ENCODE measurements at regions not wholly inside any gene's neighbourhood (a gene's known extent, or its start where the extent isn't known, plus 50 kb on each side); places are given as distances from the start of the nearest gene placed in this dataset.
"Not testable (repeated sequence)": the region's sequence is repeated elsewhere in the genome, so short reads cannot be mapped to it uniquely, and the experiment has no call there.

DNA sequence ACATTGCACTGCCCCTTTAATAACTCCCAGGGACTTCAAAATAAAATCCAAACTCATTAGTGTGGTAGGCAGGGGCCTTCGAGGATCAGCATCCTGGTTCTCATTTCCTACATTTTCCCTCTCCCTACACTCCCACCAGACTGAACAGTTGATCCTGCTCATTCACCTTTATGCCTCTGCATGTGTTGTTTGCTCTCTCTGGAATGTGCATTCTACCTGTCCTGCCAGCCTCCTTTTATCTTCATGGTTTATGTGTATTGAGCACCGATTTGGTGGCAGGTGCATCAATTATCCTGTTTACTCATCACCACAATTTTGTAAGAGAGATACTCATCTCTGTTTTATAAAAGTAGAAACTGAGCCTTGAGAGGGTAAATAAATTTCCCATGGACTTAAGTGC lies 125.0 kb downstream of the ADSS2 start:
- no peak for DNase-seq

DNA sequence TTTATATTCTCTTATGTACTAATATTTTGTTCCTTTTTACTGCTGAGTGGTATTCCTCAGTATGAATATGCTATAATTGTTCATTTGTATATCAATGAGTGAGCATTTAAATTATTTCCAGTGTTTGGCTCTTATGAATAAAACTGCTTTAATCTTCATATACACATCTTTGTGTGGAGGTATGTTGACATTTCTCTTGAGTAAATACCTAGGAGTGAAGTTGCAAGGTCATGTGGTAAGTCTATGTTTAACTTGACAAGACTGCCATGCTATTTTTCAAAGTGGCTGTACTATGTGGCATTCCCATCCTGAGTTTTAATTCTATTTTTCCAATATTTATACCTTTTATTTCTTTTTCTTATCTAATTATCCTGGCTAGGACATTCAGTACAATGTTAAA lies 124.2 kb downstream of the ADSS2 start:
- DNase-seq, result no peak

GRCh38 chr1:244328476-244328875 lies 123.2 kb downstream of the ADSS2 start:
- DNase-seq, result no peak

GRCh38 chr1:244329591-244330317 lies 122.0 kb downstream of the ADSS2 start:
- no peak for DNase-seq

GRCh38 chr1:244330318-244330625 lies 121.4 kb downstream of the ADSS2 start:
- DNase-seq, result no peak

DNA sequence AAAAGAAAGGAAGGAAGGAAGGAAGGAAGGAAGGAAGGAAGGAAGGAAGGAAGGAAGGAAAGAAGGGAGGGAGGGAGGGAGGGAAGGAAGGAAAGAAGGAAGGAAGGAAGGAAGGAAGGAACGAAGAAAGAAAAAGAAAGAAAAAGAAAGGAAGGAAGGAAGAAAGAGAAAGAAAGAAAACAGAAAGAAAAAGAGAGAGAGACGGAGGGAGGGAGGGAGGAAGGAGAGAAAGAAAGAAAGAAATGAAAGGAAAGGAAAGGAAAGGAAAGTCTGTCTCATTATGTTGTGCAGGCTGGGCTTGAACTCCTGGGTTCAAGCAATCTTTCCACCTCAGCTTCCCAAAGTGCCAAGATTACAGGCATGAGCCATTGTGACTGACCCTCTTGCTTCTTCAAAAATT lies 118.9 kb downstream of the ADSS2 start:
- DNase-seq, result not testable (repeated sequence)

- DNase-seq, result not testable (repeated sequence)
These were observed 117.4 kb downstream of the ADSS2 start for GRCh38 chr1:244334315-244334714.

DNA sequence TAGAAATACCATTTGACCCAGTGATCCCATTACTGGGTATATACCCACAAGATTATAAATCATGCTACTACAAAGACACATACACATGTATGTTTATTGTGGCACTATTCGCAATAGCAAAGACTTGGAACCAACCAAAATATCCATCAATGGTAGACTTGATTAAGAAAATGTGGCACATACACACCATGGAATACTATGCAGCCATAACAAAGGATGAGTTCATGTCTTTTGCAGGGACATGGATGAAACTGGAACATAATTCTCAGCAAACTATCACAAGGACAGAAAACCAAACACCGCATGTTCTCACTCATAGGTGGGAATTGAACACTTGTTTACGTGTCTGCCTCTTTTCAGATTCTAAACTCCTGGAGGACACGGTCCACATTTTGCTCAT lies 116.9 kb downstream of the ADSS2 start:
- not testable (repeated sequence) for DNase-seq

DNA sequence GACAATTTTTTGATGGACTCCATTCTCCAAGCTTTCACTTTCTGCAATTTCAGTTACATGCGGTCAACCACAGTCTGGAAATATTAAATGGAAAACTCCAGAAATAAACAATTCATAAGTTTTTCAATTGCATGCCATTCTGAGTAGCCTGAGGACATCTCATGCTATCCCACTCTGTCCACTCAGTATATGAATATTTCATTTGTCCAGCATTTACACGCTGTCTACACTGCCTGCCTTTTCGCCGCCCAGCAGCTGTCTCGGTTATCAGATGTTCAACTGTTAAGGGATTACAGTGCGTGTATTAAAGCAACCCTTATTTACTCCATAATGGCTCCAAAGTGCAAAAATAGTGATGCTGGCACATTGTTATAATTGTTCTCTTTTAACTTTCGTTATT lies 116.3 kb downstream of the ADSS2 start:
- no peak for DNase-seq

GRCh38 chr1:244336232-244336899 lies 115.3 kb downstream of the ADSS2 start:
- DNase-seq, result no peak

DNA sequence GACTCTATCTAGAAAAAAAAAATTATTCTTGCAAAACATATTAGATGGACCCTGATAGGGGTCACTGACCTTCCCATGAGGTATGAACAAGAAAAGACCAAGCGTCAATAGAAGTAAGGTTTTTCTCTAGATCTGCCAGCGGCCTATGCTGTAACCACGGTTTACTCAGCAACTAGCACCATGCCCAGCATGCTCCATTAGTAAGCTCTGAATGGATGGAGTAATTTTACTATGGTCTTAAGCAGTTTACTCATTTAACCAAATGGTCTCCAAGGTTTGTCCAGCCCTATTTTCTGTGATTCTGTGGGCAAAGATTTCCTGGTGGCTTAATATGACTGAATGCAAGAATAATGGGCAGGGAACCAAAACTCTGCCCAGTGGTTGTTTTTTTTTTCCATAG lies 113.9 kb downstream of the ADSS2 start:
- DNase-seq, result no peak

- DNase-seq, result no peak
These were observed 112.5 kb downstream of the ADSS2 start for GRCh38 chr1:244339073-244339692.

DNA sequence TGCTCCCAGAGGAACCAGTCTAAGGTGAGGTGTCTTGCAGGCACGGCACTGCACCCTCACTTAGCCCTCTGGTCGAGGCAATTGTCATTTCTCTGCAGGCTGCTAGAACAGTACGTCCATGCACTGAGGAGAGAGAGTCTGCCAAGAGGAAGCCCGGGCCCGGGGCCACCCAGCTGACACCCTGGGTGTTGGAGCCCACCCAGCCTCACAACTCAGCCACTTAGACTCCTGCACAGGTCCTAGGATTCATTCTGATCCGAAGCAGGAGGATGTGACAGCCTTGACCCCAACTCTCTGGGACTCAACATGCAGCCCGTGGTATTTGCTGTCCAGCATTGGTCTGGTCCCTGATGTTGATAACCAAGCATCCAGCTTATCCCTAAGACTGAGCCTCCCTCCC lies 111.9 kb downstream of the ADSS2 start:
- no peak for DNase-seq

DNA sequence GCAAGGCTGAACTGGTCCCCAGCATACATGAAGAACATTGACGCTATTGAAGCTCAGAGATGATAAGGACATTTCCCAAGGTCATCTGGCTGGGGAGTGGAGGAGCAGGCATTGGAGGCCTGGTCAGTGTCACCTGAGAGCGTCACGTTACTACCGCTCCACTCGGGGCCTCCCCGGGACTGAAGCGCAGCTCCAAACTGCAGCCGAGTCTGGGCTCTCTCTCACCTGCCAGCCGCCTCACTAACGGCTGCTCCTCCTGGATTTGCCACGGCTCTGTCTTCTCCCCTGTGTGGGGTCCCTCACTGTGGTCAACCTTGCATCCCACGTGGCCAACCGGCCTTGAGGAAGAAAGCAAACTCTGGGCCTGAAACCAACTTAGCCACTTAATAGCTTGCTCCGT lies 111.3 kb downstream of the ADSS2 start:
- no peak for DNase-seq

GRCh38 chr1:244341455-244342450 lies 110.0 kb downstream of the ADSS2 start:
- no peak for DNase-seq

- DNase-seq, result no peak
These were observed 107.7 kb downstream of the ADSS2 start for GRCh38 chr1:244344001-244344400.

GRCh38 chr1:244346972-244347618 lies 104.6 kb downstream of the ADSS2 start:
- no peak for DNase-seq

DNA sequence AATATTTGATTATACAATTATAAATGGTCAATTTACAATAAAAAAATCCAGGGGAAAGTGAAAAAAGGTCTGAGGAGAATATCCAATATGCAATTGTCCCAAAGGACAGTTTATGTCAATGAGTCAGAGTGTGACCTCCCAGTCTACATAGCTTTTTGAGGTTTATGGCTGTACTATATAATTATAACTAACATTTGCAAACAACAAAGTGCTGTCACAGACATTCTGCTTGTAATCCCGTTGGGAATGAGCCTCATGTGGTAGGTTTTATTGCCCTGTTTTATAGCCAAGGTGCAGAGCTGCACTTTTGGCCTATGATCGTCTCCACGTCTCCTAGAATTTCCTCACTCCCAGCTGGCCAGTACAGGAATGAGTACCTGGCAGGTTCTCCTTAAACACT lies 103.8 kb downstream of the ADSS2 start:
- no peak for DNase-seq

- DNase-seq, result no peak
These were observed 102.6 kb downstream of the ADSS2 start for GRCh38 chr1:244349103-244349531.

- no peak for DNase-seq
These were observed 102.1 kb downstream of the ADSS2 start for GRCh38 chr1:244349581-244350001.

GRCh38 chr1:244350027-244350426 lies 101.7 kb downstream of the ADSS2 start:
- DNase-seq, result no peak

DNA sequence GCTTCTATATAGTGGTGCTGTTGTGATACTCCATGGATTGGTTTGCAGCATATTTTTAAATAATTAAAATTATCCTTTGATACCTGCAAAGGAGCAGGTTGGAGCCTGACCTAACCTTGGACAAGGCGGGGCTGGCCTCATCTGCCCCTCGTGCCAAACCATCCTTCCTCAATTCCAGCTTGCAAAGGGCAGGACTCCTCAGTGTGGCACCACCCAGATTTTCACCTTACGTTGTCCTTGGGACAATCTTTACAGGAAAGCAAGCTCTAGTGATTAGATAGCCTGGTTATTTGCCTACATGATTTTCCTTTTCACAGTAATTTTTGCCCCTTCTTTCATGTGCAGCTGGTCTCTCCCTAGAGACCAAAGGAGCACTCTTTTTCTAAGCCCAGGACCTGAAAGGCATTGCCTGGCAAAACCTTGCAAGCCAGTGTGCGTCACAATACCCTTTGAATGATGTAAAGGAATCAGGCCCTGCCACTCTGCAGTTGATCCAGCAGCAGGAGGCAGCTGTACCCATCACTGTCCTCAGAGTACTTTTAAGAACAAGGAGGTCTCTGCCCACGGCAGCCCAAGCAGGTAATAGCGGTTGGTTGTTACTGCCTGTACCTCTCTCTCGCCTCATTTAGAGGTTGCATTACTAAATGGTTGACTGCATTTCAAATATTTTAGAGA lies 99.4 kb downstream of the ADSS2 start:
- no peak for DNase-seq
